G401.6 (cell line): ENCODE measurements at regions not wholly inside any gene's neighbourhood (a gene's known extent, or its start where the extent isn't known, plus 50 kb on each side); places are given as distances from the start of the nearest gene placed in this dataset.

ENCODE experiments used
- FAIRE-seq: peaks from 2 replicates; lab custom pipeline; 2012; peaks lifted over from hg19 to GRCh38; lab: Jason Lieb, UNC

DNA sequence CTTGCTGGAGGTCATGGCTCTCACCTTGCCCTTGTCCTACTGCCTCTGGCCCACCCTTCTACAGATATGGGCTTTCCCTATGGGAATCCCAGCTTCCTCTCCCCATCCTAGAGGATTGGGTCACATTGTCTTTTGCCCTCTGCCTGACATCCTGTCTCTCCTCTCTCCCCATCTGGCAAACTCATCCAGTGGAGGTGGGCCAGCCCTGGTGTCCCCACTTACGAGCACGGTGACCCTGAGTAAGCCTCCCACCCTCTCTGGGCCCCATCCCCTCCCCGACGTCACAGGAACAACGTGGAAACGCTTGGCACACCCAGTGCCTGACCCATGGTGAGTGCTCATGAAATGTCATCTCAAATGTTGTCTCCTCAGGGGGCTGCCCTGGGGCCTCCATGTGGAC is 56.1 kb upstream of the ID3 start:
- FAIRE-seq = no peak

DNA sequence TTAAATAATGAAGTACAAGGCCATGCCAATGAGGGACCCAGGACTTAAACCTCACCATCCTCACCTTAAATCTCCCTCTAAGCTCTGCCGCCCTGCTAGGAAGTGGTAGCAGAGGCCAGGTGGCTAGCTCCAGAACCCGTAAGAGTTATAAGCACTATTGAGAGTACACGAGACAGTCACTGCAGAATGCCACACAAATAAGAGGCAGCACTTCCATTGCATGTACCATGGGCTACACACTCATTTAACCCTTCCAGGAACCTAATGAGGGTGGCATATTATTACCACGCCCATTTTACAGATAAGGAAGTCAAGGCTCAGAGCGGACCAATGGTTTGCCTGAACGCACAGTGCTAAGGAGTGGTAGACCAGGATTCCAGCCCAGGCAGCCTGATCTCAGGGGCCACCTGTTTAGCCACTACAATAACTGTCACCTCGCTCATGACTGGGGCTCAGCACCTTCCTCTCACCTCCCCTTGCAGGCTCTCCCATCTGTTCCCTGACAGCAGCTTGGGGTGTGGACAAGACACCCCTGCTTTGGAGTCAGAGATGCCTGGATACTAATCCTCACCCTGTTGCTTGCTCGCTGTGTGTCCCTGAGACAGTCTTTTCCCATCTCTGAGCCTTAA is 54.8 kb upstream of the ID3 start:
- no peak for FAIRE-seq

- FAIRE-seq = no peak
These were observed 54.1 kb upstream of the ID3 start for GRCh38 chr1:23613191-23614031.

DNA sequence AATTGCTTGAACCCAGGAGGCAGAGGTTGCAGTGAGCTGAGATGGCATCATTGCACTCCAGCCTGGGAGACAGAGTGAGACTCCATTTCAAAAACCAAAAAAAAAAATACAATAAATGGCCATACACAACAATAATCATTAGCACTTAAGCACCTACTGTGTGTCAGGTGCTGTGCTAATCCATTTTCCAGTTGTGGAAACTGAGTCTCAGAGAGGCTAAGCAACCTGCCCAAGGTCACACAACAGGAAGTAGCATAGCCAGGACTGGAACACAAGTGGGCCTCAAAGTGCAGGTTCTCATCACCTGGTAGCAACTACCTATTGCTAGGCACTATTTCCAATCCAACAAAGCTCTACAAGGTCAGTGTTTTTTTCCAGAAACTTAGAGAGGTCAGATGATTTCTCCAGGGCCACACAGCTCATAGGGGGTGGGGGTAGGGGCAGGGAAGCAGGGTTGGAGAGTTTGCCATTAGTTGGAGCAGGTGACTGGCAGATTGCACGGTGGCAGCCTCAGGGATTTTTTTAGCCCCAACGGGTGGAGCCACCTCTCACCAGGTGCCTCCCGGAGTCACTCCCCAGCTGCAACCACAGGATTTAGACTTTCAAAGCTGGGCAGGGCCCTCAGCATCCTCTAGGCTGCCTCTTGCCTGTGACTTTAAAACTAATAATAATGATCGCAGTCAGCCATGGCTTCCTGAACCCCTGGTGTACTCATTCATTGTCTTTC is 52.5 kb upstream of the ID3 start:
- no peak for FAIRE-seq

DNA sequence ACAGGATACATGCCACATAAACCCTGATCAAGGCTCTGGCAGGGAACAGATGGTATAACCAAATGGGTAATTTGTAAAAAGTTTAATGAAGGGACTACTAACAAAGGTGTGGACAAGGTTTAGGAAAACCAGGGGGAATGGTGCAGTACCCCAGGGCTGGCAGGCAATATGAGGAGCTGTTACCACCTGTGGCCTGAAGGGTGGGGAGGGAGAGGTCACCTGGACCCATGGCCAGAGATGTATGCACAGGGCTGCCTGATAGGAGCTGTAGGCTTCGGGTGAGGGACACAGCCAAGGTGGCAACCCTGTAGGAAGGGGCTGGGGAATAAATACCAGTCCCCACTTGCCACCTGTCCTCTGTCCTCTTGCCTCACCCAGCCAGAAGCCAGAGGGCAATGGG is 51.4 kb upstream of the ID3 start:
- FAIRE-seq = no peak

DNA sequence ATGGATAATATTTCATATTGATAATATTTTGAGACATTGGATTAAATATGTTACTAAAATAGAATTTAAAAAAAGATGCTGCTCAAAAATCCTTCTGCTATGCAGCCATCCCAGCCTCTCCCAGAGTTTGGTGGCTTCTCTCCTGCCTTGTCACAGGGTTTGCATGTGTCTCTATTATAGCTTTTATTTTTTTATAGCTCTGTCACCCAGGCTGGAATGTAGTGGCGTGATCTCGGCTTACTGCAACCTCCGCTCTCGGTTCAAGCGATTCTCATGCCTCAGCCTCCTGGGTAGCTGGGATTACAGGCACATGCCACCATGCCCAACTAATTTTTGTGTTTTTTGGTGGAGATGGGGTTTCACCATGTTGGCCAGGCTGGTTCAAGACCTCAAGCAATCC is 50.7 kb upstream of the ID3 start:
- FAIRE-seq = no peak
